GM18870 (cell line): ENCODE measurements at regions not wholly inside any gene's neighbourhood (a gene's known extent, or its start where the extent isn't known, plus 50 kb on each side); places are given as distances from the start of the nearest gene placed in this dataset.

ENCODE experiments used
- ATAC-seq: cut with Tn5 transposase; IDR thresholded peaks from one replicate; pipeline ENCODE4 v1.9.1; 2021; ENCODE audit warnings: moderate library complexity; ENCODE audit not compliant: unreplicated experiment

- ATAC-seq: peak; percentile 53
Measured at GRCh38 chrX:8971116-8971515, 62.8 kb downstream of the FAM9B start.

- ATAC-seq: no peak
Measured at GRCh38 chrX:8969378-8969777, 64.5 kb downstream of the FAM9B start.

GRCh38 chrX:8967461-8967860, 66.5 kb downstream of the FAM9B start:
- ATAC-seq: no peak

GRCh38 chrX:8960957-8961468, 72.9 kb downstream of the FAM9B start:
- no peak for ATAC-seq

GRCh38 chrX:8955511-8955910, 78.4 kb downstream of the FAM9B start:
- no peak for ATAC-seq

- no peak for ATAC-seq
Measured at GRCh38 chrX:8946563-8946962, 87.4 kb downstream of the FAM9B start.

- no peak for ATAC-seq
Measured at GRCh38 chrX:8939322-8939721, 94.6 kb downstream of the FAM9B start.

GRCh38 chrX:8927701-8928100, 106.2 kb downstream of the FAM9B start:
- no peak for ATAC-seq

GRCh38 chrX:8927066-8927635, 106.8 kb downstream of the FAM9B start:
- no peak for ATAC-seq

GRCh38 chrX:8921615-8922014, 112.3 kb downstream of the FAM9B start:
- ATAC-seq: no peak

GRCh38 chrX:8919801-8920200, 114.1 kb downstream of the FAM9B start:
- ATAC-seq: no peak

- no peak for ATAC-seq
Measured at GRCh38 chrX:8916697-8917096, 115.5 kb upstream of the FAM9A start.

- no peak for ATAC-seq
Measured at GRCh38 chrX:8914681-8915080, 113.5 kb upstream of the FAM9A start.

- no peak for ATAC-seq
Measured at GRCh38 chrX:8913655-8914409, 112.6 kb upstream of the FAM9A start.

GRCh38 chrX:8907688-8908087, 106.5 kb upstream of the FAM9A start:
- ATAC-seq: no peak

GRCh38 chrX:8906299-8906938, 105.2 kb upstream of the FAM9A start:
- no peak for ATAC-seq

GRCh38 chrX:8897259-8897658, 96.1 kb upstream of the FAM9A start:
- ATAC-seq: no peak

- ATAC-seq: no peak
Measured at GRCh38 chrX:8890794-8891193, 89.6 kb upstream of the FAM9A start.

GRCh38 chrX:8887004-8887403, 85.8 kb upstream of the FAM9A start:
- ATAC-seq: no peak

- ATAC-seq: no peak
Measured at GRCh38 chrX:8879750-8880149, 78.6 kb upstream of the FAM9A start.

- ATAC-seq: no peak
Measured at GRCh38 chrX:8873956-8874355, 72.8 kb upstream of the FAM9A start.

GRCh38 chrX:8873102-8873501, 71.9 kb upstream of the FAM9A start:
- no peak for ATAC-seq
